Upper lobe of right lung (tissue), 1 donor: ENCODE measurements at regions not wholly inside any gene's neighbourhood (a gene's known extent, or its start where the extent isn't known, plus 50 kb on each side); places are given as distances from the start of the nearest gene placed in this dataset.
"Not testable (repeated sequence)": the region's sequence is repeated elsewhere in the genome, so short reads cannot be mapped to it uniquely, and the experiment has no call there.

Experiments
- ATAC-seq: fragments of 200-7000 bp; cut with Tn5 transposase; one replicate; pipeline ENCODE4 v1.9.1; 2020; ENCODE audit warnings: mild to moderate bottlenecking, moderate library complexity
- DNase-seq: peaks from one replicate; pipeline ENCODE4 v3.0.0-alpha.2; 2020
- H3K27ac ChIP-seq: fragments of 200-600 bp; one replicate; pipeline ENCODE4 v1.8.0; 2022
- H3K27me3 ChIP-seq: fragments of 200-600 bp; one replicate; pipeline ENCODE4 v1.8.0; 2022; ENCODE audit warnings: mild to moderate bottlenecking
- H3K36me3 ChIP-seq: fragments of 200-600 bp; one replicate; pipeline ENCODE4 v1.8.0; 2022
- H3K4me1 ChIP-seq: fragments of 200-600 bp; one replicate; pipeline ENCODE4 v1.8.0; 2022
- H3K4me3 ChIP-seq: fragments of 200-600 bp; one replicate; pipeline ENCODE4 v1.8.0; 2022; ENCODE audit warnings: mild to moderate bottlenecking
- H3K9me3 ChIP-seq: fragments of 200-600 bp; one replicate; pipeline ENCODE4 v1.8.0; 2022
- intact Hi-C: fragments of 100-400 bp; cut with DNase I; formaldehyde crosslinking; loops from one replicate; pipeline ENCODE4 v1.11.0; 2022
- TF ChIP-seq, protein P1 (sequence below): fragments of 200-600 bp; IDR thresholded peaks from one replicate; pipeline ENCODE4 v1.8.0; 2022; ENCODE audit warnings: antibody characterized with exemption
- donor health status: DM: no; HTN: yes; CAD: no; lungs with severe emphysema.

DNA sequence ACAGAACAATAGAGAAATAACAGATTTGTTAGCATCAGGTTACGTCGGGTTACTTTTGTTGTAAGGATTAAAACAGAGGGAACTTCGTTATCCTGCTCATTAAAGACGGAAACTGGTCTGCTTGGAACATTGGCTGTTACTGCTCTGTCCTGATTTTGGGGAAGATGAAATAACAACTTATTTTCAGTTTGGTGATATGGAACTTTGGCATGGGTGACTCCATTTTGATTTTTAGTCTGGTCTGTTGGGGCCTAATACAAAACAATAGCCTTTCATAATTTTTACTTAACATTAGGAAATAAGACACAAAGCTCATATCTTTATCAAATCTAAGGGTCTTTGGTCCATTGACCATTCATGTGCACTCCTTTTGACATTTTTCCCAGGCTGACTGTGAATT, 220.5 kb upstream of the DUSP10 start:
- TF ChIP-seq, protein P1, sequence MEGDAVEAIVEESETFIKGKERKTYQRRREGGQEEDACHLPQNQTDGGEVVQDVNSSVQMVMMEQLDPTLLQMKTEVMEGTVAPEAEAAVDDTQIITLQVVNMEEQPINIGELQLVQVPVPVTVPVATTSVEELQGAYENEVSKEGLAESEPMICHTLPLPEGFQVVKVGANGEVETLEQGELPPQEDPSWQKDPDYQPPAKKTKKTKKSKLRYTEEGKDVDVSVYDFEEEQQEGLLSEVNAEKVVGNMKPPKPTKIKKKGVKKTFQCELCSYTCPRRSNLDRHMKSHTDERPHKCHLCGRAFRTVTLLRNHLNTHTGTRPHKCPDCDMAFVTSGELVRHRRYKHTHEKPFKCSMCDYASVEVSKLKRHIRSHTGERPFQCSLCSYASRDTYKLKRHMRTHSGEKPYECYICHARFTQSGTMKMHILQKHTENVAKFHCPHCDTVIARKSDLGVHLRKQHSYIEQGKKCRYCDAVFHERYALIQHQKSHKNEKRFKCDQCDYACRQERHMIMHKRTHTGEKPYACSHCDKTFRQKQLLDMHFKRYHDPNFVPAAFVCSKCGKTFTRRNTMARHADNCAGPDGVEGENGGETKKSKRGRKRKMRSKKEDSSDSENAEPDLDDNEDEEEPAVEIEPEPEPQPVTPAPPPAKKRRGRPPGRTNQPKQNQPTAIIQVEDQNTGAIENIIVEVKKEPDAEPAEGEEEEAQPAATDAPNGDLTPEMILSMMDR = no peak
- ATAC-seq (no peak), DNase-seq (no peak)
- H3K27me3 ChIP-seq = no peaks in the 10 kb centered on the region
- H3K4me1 ChIP-seq = peaks cover 8% of the 10 kb centered on the region
- no peak overlapping the region for H3K4me3 ChIP-seq
- no peaks in the 10 kb centered on the region for H3K9me3 ChIP-seq
- no peak overlapping the region for H3K27ac ChIP-seq
- H3K36me3 ChIP-seq = no peaks in the 10 kb centered on the region
- intact Hi-C loops = no loop called here

DNA sequence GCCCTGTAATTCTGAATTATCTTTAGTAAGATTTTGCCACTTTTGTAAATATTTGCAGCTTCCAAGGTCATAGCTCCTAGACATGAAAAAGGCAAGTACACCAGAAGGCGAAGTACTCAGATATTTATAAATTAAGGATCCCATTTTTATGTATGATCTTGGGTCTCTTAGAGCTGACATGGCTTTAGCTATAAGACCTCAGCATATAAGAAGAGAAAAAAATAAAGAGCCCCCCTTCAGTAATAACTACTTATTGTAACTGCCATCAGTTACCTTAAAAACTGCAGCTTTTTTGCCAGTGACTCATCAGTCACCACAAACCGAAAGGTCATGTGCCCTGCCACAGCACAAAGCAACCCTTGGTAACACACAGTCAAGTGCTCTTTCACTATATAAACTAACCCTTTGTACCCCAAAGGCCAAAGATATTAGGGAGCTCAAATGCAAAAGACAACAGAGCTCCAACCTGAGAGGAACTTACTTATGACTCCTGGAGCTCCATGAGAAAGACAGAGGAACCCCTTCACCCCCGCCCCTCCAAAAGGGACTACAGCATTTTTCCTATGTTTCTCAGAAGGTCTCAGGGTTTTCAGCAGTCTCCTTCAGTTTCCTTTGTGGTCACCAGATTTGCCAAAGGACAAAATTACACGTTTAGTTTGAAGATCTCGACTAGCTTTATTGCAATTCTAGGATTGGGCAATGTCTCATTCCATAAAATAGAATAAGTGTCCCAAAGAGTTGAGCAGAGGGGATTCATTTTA, 219.8 kb upstream of the DUSP10 start:
- DNase-seq (no peak), ATAC-seq (peak; percentile 91)
- Histone ChIP-seq H3K27ac (peak overlapping the region; percentile 28), H3K9me3 (no peaks in the 10 kb centered on the region), H3K4me1 (peaks cover 8% of the 10 kb centered on the region), H3K27me3 (no peaks in the 10 kb centered on the region), H3K36me3 (no peaks in the 10 kb centered on the region), H3K4me3 (no peak overlapping the region)
- TF ChIP-seq, protein P1 = no peak
- intact Hi-C loops = no loop called here

DNA sequence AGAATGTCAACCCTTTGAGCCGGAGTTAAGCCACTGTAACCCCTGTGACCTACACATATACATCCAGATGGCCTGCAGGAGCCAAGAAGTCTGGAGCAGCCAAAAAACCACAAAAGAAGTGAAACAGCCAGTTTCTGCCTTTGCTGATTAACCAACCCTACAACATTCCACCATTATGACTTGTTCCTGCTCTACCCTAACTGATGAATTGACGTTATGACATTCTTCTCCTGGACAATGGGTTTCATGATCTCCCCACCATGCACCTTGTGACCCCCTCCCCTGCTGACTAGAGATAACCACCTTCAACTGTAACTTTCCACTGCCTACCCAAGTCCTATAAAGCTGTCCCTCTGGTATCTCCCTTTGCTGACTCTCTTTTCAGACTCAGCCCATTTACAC, 216.3 kb upstream of the DUSP10 start:
- H3K4me3 ChIP-seq, DNase-seq, H3K27me3 ChIP-seq, H3K36me3 ChIP-seq, ATAC-seq, H3K4me1 ChIP-seq, H3K27ac ChIP-seq, H3K9me3 ChIP-seq, intact Hi-C loops: not testable (repeated sequence)

DNA sequence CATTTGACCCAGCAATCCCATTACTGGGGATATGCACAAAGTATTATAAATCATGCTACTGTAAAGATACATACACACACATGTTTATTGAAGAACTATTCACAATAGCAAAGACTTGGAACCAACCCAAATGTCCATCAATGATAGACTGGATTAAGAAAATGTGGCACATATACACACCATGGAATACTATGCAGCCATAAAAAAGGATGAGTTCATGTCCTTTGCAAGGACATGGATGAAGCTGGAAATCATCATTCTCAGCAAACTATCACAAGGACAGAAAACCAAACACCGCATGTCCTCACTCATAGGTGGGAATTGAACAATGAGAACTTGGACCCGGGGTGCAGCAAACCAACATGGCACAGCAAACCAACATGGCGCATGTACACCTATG, 215.5 kb upstream of the DUSP10 start:
- H3K27ac ChIP-seq, DNase-seq, ATAC-seq, H3K27me3 ChIP-seq, intact Hi-C loops, H3K9me3 ChIP-seq, H3K36me3 ChIP-seq, H3K4me3 ChIP-seq, H3K4me1 ChIP-seq: not testable (repeated sequence)

DNA sequence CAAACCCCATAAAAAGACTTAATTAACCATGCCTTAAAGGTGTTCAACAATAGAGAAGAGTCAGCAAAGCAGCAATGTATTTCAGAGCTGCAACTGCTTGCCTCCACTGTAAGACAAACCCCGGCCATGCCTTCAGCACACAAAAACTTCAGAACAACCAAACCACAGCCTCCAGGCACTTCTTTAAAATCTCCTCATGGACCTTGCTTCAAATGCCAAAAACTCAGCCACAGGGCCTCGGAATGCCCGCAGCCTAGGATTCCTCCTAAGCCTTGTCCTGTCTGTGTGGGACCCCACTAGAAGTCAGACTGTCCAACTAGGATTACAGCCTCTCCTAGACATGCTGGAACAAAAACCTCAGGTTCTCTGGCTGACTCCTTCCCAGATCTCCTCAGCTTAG, 208.1 kb upstream of the DUSP10 start:
- DNase-seq (no peak), ATAC-seq (no peak)
- TF ChIP-seq, protein P1 = no peak
- Histone ChIP-seq H3K4me1 (no peaks in the 10 kb centered on the region), H3K4me3 (no peak overlapping the region), H3K27ac (no peak overlapping the region), H3K9me3 (no peaks in the 10 kb centered on the region), H3K36me3 (no peaks in the 10 kb centered on the region), H3K27me3 (no peaks in the 10 kb centered on the region)
- intact Hi-C loops = no loop called here

DNA sequence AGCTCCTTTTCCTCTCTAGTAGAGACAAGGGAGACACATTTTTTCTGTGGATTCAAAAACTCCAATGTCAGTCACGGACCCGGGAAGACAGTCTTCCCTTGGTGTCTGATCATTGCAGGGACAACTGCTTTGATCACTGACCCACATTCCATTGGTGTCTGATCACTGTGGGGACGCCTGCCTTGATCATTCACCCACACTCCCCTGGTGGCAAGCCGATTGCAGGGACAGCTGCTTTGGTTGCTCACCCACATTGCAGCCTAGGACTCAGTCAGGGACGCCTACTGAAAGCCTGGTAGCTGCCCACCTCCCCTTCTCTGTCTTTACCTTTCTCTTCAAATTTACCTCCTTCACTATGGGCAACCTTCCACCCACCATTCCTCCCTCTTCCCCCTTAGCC, 206.6 kb upstream of the DUSP10 start:
- no peaks in the 10 kb centered on the region for H3K27me3 ChIP-seq
- ATAC-seq = no peak
- H3K9me3 ChIP-seq = peaks cover 4% of the 10 kb centered on the region
- TF ChIP-seq, protein P1 = no peak
- DNase-seq = no peak
- H3K36me3 ChIP-seq = no peaks in the 10 kb centered on the region
- no peak overlapping the region for H3K4me3 ChIP-seq
- H3K27ac ChIP-seq = no peak overlapping the region
- no peaks in the 10 kb centered on the region for H3K4me1 ChIP-seq
- intact Hi-C loops = no loop called here

DNA sequence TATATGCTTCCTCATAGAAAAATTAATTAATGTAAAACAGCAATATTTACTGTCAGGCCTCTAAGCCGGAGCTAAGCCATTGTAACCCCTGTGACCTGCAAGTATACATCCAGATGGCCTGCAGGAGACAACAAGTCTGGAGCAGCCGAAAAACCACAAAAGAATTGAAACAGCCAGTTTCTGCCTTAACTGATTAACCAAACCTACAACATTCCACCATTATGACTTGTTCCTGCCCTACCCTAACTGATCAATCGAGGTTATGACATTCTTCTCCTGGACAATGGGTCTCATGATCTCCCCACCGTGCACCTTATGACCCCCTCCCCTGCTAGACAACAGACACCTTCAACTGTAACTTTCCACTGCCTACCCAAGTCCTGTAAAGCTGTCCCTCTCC, 205.8 kb upstream of the DUSP10 start:
- no peak overlapping the region for H3K4me3 ChIP-seq
- TF ChIP-seq, protein P1 = no peak
- H3K27me3 ChIP-seq = no peaks in the 10 kb centered on the region
- DNase-seq (no peak), ATAC-seq (no peak)
- H3K27ac ChIP-seq = no peak overlapping the region
- H3K36me3 ChIP-seq = no peaks in the 10 kb centered on the region
- intact Hi-C loops = no loop called here
- peaks cover 4% of the 10 kb centered on the region for H3K9me3 ChIP-seq
- H3K4me1 ChIP-seq = no peaks in the 10 kb centered on the region
